Gastroesophageal sphincter (tissue), 3 donors: ENCODE measurements at regions not wholly inside any gene's neighbourhood (a gene's known extent, or its start where the extent isn't known, plus 50 kb on each side); places are given as distances from the start of the nearest gene placed in this dataset.

ENCODE experiments used
- POLR2A ChIP-seq, 2 donors: fragments of 450-650 bp; IDR thresholded peaks; one replicate each; pipeline ENCODE4 v1.6.1; 2017; ENCODE audit warnings: antibody characterized with exemption in 2 of 2, mild to moderate bottlenecking in 2 of 2, moderate library complexity in 1 of 2
- TF ChIP-seq, protein P1 (sequence below), 4 experiments: fragments of 200-600 bp in 2 of 4; fragments of 450-650 bp in 2 of 4; sonication (generic) in 1 of 4; IDR thresholded peaks; one replicate each; pipeline ENCODE4 v1.5.1; 2017 to 2019; ENCODE audit warnings: antibody characterized with exemption in 4 of 4, mild to moderate bottlenecking in 2 of 4, moderate library complexity in 2 of 4

DNA sequence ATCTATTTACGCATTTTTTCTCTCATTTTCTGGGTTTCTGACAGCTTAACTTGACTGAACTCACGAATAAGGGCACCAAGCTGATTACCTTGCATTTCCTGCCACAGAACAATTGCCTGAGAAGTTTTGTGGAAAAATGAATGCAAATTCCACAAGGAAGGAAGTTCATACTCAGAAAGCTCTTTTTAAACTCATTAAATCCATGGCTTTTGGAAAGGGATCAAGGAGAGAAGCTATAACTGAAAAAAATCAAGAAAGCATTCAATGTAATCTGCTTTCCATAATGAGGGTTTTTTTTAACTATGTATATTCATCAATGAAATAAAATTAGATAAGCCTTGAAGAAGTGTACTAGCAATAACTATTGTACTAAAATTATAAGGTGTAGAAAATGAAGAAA, 252.5 kb downstream of the GPM6A start:
- TF ChIP-seq, protein P1, sequence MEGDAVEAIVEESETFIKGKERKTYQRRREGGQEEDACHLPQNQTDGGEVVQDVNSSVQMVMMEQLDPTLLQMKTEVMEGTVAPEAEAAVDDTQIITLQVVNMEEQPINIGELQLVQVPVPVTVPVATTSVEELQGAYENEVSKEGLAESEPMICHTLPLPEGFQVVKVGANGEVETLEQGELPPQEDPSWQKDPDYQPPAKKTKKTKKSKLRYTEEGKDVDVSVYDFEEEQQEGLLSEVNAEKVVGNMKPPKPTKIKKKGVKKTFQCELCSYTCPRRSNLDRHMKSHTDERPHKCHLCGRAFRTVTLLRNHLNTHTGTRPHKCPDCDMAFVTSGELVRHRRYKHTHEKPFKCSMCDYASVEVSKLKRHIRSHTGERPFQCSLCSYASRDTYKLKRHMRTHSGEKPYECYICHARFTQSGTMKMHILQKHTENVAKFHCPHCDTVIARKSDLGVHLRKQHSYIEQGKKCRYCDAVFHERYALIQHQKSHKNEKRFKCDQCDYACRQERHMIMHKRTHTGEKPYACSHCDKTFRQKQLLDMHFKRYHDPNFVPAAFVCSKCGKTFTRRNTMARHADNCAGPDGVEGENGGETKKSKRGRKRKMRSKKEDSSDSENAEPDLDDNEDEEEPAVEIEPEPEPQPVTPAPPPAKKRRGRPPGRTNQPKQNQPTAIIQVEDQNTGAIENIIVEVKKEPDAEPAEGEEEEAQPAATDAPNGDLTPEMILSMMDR (IDR thresholded peaks at IDR 0.05): no peak
- no peak for TF ChIP-seq POLR2A (IDR thresholded peaks at IDR 0.05)
